Endothelial cell of umbilical vein (primary cell): ENCODE measurements at regions not wholly inside any gene's neighbourhood (a gene's known extent, or its start where the extent isn't known, plus 50 kb on each side); places are given as distances from the start of the nearest gene placed in this dataset.

Experiments
- BruUV-seq: library from RNA; stranded (reverse); fragments of 400-500 nt; replicated peaks from 2 replicates; lab custom pipeline; 2021; lab: Mats Ljungman, UMichigan
- CTCF ChIA-PET: fragments of 300-600, 350-600 bp; sonication (Branson Sonifier 250); formaldehyde crosslinking; loops from one replicate; lab custom pipeline; 2021; ENCODE audit warnings: antibody characterized with exemption, inconsistent platforms; lab: Charles Lee
- POLR2A ChIA-PET: fragments of 300-600, 350-600 bp; sonication (Branson Sonifier 250); formaldehyde crosslinking; loops from one replicate; lab custom pipeline; 2021; ENCODE audit warnings: antibody characterized with exemption, inconsistent platforms; lab: Charles Lee
- DNase-seq: peaks from one replicate; pipeline ENCODE4 v3.0.0-alpha.2; 2011; ENCODE audit warnings: low read depth, low spot score
- FAIRE-seq: peaks from 2 replicates; lab custom pipeline; 2011; peaks lifted over from hg19 to GRCh38; lab: Jason Lieb, UNC
- H2AFZ ChIP-seq: 2 replicates; pipeline ENCODE4 v1.6.0; 2012; ENCODE audit warnings: low read depth, low read length, control low read depth, inconsistent platforms
- H3K27ac ChIP-seq: 2 replicates; pipeline ENCODE4 v1.5.1; 2011; ENCODE audit warnings: low read depth, mild to moderate bottlenecking, control low read depth, low read length, moderate library complexity; ENCODE audit not compliant: insufficient read depth
- H3K27me3 ChIP-seq, 2 experiments: 2 replicates each; pipeline versions ENCODE4 v1.6.0 to v1.6.1; 2011; ENCODE audit warnings: low read length in 2 of 2, mixed read lengths in 1 of 2; ENCODE audit not compliant: control insufficient read depth in 2 of 2, insufficient read depth in 2 of 2
- H3K36me3 ChIP-seq, 2 experiments: 2 replicates in 1 of 2; 3 replicates in 1 of 2; pipeline ENCODE4 v1.5.1; 2011; ENCODE audit warnings: low read length in 2 of 2, mild to moderate bottlenecking in 1 of 2, moderate library complexity in 1 of 2; ENCODE audit not compliant: control insufficient read depth in 2 of 2, insufficient read depth in 2 of 2; ENCODE audit errors: extremely low read depth in 1 of 2
- H3K4me1 ChIP-seq: 3 replicates; pipeline ENCODE4 v1.5.1; 2011; ENCODE audit warnings: mild to moderate bottlenecking, low read length; ENCODE audit not compliant: control insufficient read depth, insufficient read depth; ENCODE audit errors: extremely low read depth
- H3K4me2 ChIP-seq: 2 replicates; pipeline ENCODE4 v1.6.1; 2011; ENCODE audit warnings: low read length, control low read depth, mixed read lengths; ENCODE audit not compliant: insufficient read depth
- H3K4me3 ChIP-seq, 3 experiments: fragments of 200-600 bp in 1 of 3; sonication (generic), shearing (Covaris generic) in 1 of 3; replicated peaks in 1 of 3; 2 replicates each; pipeline ENCODE4 v1.5.1; 2011 to 2016; ENCODE audit warnings: control low read depth in 3 of 3, low read length in 3 of 3, mild to moderate bottlenecking in 2 of 3, inconsistent platforms in 1 of 3, low read depth in 1 of 3, moderate library complexity in 1 of 3; ENCODE audit not compliant: insufficient read depth in 1 of 3
- H3K79me2 ChIP-seq: 2 replicates; pipeline ENCODE4 v1.6.0; 2012; ENCODE audit warnings: low read length, inconsistent platforms; ENCODE audit not compliant: control insufficient read depth, insufficient read depth
- H3K9ac ChIP-seq: replicated peaks from 2 replicates; pipeline ENCODE3; 2011; ENCODE audit warnings: low read length, control low read depth; ENCODE audit not compliant: insufficient read depth; ENCODE audit errors: extremely low read depth
- H3K9me1 ChIP-seq: replicated peaks from 3 replicates; pipeline ENCODE4 v1.6.0; 2011; ENCODE audit warnings: mild to moderate bottlenecking, low read length; ENCODE audit not compliant: control insufficient read depth, insufficient read depth; ENCODE audit errors: extremely low read depth
- H3K9me3 ChIP-seq: replicated peaks from 2 replicates; pipeline ENCODE4 v1.5.1; 2012; ENCODE audit warnings: low read length, inconsistent platforms; ENCODE audit not compliant: control insufficient read depth, insufficient read depth
- H4K20me1 ChIP-seq: replicated peaks from 2 replicates; pipeline ENCODE3; 2011; ENCODE audit warnings: mild to moderate bottlenecking, low read length; ENCODE audit not compliant: control insufficient read depth, insufficient read depth; ENCODE audit errors: extremely low read depth
- EZH2 ChIP-seq: IDR thresholded peaks from 2 replicates; pipeline ENCODE4 v1.6.1; 2012; ENCODE audit warnings: borderline replicate concordance, low read depth, mild to moderate bottlenecking, moderate library complexity, low read length, inconsistent platforms; ENCODE audit not compliant: severe bottlenecking
- FOS ChIP-seq: IDR thresholded peaks from 2 replicates; pipeline ENCODE4 v1.6.1; 2011; ENCODE audit warnings: mild to moderate bottlenecking, low read length, moderate library complexity, borderline replicate concordance; ENCODE audit not compliant: insufficient read depth
- GATA2 ChIP-seq: IDR thresholded peaks from 2 replicates; pipeline ENCODE4 v1.7.0; 2011; ENCODE audit warnings: low read depth, mild to moderate bottlenecking, moderate library complexity, mixed read lengths, low read length; ENCODE audit not compliant: insufficient read length, insufficient read depth
- JUN ChIP-seq: IDR thresholded peaks from 2 replicates; pipeline ENCODE4 v1.6.1; 2011; ENCODE audit warnings: borderline replicate concordance, low read depth; ENCODE audit not compliant: insufficient read length, insufficient read depth
- MYC ChIP-seq: IDR thresholded peaks from one replicate; pipeline ENCODE4 v1.6.1; 2011; ENCODE audit warnings: mild to moderate bottlenecking, low read depth, low read length
- POLR2A ChIP-seq: IDR thresholded peaks from 2 replicates; pipeline ENCODE4 v1.6.1; 2012; ENCODE audit warnings: low read depth, mild to moderate bottlenecking, control low read depth, low read length
- POLR2AphosphoS5 ChIP-seq: IDR thresholded peaks from 2 replicates; pipeline ENCODE4 v1.6.1; 2012; ENCODE audit warnings: low read depth, mild to moderate bottlenecking, control low read depth, low read length, moderate library complexity; ENCODE audit not compliant: insufficient read depth
- dilution Hi-C: fragments of 300-500 bp; cut with MboI; formaldehyde crosslinking; loops from one replicate; pipeline ENCODE4 v1.15.0; 2019; ENCODE audit warnings: low sequenced_read_pairs; ENCODE audit not compliant: extremely low pct_ligation_motif_present
- intact Hi-C: fragments of 100-400 bp; cut with micrococcal nuclease; formaldehyde crosslinking; loops from one replicate; pipeline ENCODE4 v1.10.0; 2022
- TF ChIP-seq, protein P1 (sequence below): IDR thresholded peaks from 2 replicates; pipeline ENCODE4 v1.6.1; 2011; ENCODE audit not compliant: insufficient read depth, insufficient read length
- TF ChIP-seq, protein P2 (sequence below), 2 donors: IDR thresholded peaks; 1 replicate in 1 of 2; 2 replicates in 1 of 2; pipeline ENCODE4 v1.5.1; 2011; ENCODE audit warnings: low read length in 2 of 2, mild to moderate bottlenecking in 2 of 2, moderate library complexity in 2 of 2, control low read depth in 1 of 2, inconsistent platforms in 1 of 2, low read depth in 1 of 2; ENCODE audit not compliant: insufficient read depth in 1 of 2; ENCODE audit errors: extremely low read depth in 1 of 2

DNA sequence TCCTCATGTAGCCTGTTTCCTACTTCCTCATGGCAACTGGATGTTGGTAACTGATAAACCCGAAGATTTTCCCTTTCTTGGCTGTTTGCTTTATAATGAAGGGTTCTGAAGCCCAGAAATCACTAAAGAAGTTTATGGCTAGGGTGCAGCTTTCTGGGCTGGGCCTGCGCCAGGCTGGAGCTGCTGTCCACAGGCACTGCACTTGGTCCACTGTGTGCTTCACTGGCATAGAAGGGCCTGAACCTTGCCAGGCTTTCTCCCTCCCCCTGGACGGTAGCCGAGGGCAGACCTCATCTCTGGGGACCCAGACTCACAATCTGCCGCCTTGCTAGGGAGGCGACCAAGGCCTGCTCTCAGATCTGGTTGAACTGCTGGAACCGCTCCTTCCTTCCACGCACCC lies 133.3 kb upstream of the SPRED2 start:
- Histone ChIP-seq H4K20me1 (no peaks in the 10 kb centered on the region), H2AFZ (no peak overlapping the region), H3K4me1 (no peaks in the 10 kb centered on the region), H3K79me2 (no peaks in the 10 kb centered on the region), H3K27me3 (peaks cover 5 to 15% of the 10 kb centered on the region in 2 experiments), H3K4me3 (no peak overlapping the region), H3K9me1 (no peaks in the 10 kb centered on the region), H3K4me2 (no peak overlapping the region), H3K36me3 (no peaks in the 10 kb centered on the region), H3K9me3 (no peaks in the 10 kb centered on the region), H3K9ac (no peak overlapping the region), H3K27ac (no peak overlapping the region)
- DNase-seq: no peak
- intact Hi-C loops (no loop called here), dilution Hi-C loops (no loop called here)
- FAIRE-seq: no peak
- ChIA-PET CTCF (interaction anchor here (1.4 kb wide), 1 partner anchor 300 kb away, joined by 6 read pairs; no protein-coding TSS in a partner anchor), POLR2A (no interaction called here)
- TF ChIP-seq MYC (no peak), FOS (no peak), POLR2AphosphoS5 (no peak), GATA2 (no peak), POLR2A (no peak), EZH2 (no peak), JUN (no peak)
- TF ChIP-seq, protein P1, sequence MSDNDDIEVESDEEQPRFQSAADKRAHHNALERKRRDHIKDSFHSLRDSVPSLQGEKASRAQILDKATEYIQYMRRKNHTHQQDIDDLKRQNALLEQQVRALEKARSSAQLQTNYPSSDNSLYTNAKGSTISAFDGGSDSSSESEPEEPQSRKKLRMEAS: no peak
- TF ChIP-seq, protein P2, sequence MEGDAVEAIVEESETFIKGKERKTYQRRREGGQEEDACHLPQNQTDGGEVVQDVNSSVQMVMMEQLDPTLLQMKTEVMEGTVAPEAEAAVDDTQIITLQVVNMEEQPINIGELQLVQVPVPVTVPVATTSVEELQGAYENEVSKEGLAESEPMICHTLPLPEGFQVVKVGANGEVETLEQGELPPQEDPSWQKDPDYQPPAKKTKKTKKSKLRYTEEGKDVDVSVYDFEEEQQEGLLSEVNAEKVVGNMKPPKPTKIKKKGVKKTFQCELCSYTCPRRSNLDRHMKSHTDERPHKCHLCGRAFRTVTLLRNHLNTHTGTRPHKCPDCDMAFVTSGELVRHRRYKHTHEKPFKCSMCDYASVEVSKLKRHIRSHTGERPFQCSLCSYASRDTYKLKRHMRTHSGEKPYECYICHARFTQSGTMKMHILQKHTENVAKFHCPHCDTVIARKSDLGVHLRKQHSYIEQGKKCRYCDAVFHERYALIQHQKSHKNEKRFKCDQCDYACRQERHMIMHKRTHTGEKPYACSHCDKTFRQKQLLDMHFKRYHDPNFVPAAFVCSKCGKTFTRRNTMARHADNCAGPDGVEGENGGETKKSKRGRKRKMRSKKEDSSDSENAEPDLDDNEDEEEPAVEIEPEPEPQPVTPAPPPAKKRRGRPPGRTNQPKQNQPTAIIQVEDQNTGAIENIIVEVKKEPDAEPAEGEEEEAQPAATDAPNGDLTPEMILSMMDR (IDR thresholded peaks at IDR 0.05; ENCODE audit: extremely low read depth in 1 of 2, insufficient read depth in 1 of 2, low read depth in 1 of 2, low read length in 2 of 2): no peak
- BruUV-seq: no TSS peak
